ENCODE measurements at regions not wholly inside any gene's neighbourhood (a gene's known extent, or its start where the extent isn't known, plus 50 kb on each side); places are given as distances from the start of the nearest gene placed in this dataset.

DNA sequence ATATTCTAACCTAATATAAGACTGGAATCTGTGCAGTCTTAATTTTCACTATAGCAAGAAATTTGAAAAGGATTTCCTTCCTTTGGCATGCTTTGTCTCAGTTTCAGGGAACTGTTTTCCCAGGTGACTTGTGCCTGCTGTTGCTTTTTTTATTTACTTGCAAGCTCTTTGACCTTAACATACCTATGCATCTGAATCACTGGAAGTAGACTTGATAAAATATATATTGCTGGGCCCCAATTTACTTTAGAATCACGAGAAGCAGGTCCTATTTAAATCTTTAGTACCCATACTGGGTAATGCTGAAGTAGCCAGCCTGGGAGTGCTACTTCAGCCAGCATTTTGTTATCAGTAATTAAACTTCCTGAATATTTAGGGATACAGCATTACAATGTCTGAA, 257.9 kb upstream of the ALCAM start:
- DNase-seq (no peak), ATAC-seq (no peak)
- H3K36me3 ChIP-seq (ENCODE audit: insufficient read depth in 1 of 2, low read depth in 1 of 2), result no peaks in the 10 kb centered on the region
- no peaks in the 10 kb centered on the region for H3K27me3 ChIP-seq (ENCODE audit: insufficient read depth in 3 of 3, low read length in 2 of 3)
- intact Hi-C loops (cut with DNase I), result no loop called here
- no peak overlapping the region for H3K27ac ChIP-seq
- WGBS, 3 donors, result 8 to 22% (median 9%) methylated on average over 1 of the region's 1 CpG
- TF ChIP-seq, protein P1, sequence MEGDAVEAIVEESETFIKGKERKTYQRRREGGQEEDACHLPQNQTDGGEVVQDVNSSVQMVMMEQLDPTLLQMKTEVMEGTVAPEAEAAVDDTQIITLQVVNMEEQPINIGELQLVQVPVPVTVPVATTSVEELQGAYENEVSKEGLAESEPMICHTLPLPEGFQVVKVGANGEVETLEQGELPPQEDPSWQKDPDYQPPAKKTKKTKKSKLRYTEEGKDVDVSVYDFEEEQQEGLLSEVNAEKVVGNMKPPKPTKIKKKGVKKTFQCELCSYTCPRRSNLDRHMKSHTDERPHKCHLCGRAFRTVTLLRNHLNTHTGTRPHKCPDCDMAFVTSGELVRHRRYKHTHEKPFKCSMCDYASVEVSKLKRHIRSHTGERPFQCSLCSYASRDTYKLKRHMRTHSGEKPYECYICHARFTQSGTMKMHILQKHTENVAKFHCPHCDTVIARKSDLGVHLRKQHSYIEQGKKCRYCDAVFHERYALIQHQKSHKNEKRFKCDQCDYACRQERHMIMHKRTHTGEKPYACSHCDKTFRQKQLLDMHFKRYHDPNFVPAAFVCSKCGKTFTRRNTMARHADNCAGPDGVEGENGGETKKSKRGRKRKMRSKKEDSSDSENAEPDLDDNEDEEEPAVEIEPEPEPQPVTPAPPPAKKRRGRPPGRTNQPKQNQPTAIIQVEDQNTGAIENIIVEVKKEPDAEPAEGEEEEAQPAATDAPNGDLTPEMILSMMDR (IDR thresholded peaks at IDR 0.05), result no peak
- no peaks in the 10 kb centered on the region for H3K4me1 ChIP-seq
- peaks cover 13% of the 10 kb centered on the region for H3K9me3 ChIP-seq
- H3K4me3 ChIP-seq, result no peak overlapping the region

DNA sequence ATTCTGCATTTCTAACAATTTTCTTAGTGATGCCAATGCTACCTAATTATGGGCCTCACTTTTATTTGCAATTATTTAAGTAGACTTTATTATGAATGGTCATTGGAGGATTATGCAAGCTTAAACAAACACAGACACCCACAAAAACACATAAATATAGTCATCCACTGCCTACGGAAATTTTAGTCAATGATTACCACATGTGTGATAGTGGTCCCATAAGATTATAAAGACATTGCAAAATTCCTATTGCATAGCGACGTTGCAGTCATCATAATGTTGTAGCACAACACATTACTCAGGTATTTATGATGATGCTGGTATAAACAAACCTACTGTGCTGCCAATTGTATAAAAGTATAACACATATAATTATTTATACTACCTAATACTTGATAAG, 247.8 kb upstream of the ALCAM start:
- no peak for DNase-seq
- no peaks in the 10 kb centered on the region for H3K27me3 ChIP-seq (ENCODE audit: insufficient read depth in 3 of 3, low read length in 2 of 3)
- no peak overlapping the region for H3K27ac ChIP-seq
- H3K4me3 ChIP-seq, result no peak overlapping the region
- intact Hi-C loops (cut with DNase I), result no loop called here
- TF ChIP-seq, protein P1 (IDR thresholded peaks at IDR 0.05), result no peak
- 70 to 81% (median 74%) methylated on average over 3 of the region's 3 CpGs for WGBS, 3 donors
- H3K4me1 ChIP-seq, result no peaks in the 10 kb centered on the region
- peaks cover 9% of the 10 kb centered on the region for H3K9me3 ChIP-seq
- ATAC-seq, result no peak
- no peaks in the 10 kb centered on the region for H3K36me3 ChIP-seq (ENCODE audit: insufficient read depth in 1 of 2, low read depth in 1 of 2)

DNA sequence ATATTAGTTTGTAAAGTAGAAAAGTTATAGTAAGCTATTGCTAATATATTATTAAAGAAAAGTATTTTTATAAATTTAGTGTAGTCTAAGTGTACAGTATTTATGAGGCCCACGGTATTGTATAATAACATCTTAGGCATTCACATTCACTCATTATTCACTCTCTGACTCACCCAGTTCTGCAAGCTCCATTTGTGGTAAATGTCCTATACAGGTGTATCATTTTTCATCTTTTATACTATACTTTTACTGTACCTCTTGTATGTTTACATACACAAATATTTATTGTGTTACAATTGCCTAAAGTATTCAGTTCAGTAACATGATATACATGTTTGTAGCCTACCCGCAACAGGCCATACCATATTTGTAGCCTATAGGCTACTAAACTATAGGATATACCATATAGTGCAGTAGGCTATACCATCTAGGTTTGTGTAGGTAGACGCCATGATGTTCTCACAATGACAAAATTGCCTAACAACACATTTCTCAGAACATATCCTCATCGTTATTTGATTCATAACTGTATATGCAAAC, 246.8 kb upstream of the ALCAM start:
- peaks cover 3% of the 10 kb centered on the region for H3K9me3 ChIP-seq
- DNase-seq, result no peak
- no peaks in the 10 kb centered on the region for H3K27me3 ChIP-seq (ENCODE audit: insufficient read depth in 3 of 3, low read length in 2 of 3)
- TF ChIP-seq, protein P1 (IDR thresholded peaks at IDR 0.05), result no peak
- no peak for ATAC-seq
- H3K36me3 ChIP-seq (ENCODE audit: insufficient read depth in 1 of 2, low read depth in 1 of 2), result no peaks in the 10 kb centered on the region
- H3K4me1 ChIP-seq, result no peaks in the 10 kb centered on the region
- no peak overlapping the region for H3K27ac ChIP-seq
- WGBS, 3 donors, result 88 to 92% (median 89%) methylated on average over 4 of the region's 4 CpGs
- no peak overlapping the region for H3K4me3 ChIP-seq
- intact Hi-C loops (cut with DNase I), result no loop called here

DNA sequence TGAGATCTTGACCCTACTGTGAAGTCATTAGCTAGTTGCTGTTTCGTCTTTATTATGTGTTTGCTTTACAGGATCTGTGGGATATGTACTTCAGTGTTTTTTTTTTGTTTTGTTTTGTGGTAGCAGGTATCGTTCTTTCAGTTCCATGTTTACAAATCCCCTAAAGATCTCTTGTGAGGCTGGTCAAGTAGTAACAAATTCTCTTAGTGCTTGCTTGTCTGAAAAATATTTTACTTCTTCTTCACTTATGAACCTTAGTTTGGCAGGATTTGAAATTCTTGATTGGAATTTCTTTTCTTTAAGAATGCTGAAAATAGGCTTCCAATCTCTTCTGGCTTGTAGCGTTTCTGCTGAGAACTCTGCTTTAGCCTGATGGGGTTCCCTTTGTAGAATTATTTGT, 235.8 kb upstream of the ALCAM start:
- Histone ChIP-seq H3K4me1 (no peaks in the 10 kb centered on the region), H3K27me3 (ENCODE audit: insufficient read depth in 3 of 3, low read length in 2 of 3) (no peaks in the 10 kb centered on the region), H3K9me3 (peaks cover 12% of the 10 kb centered on the region), H3K36me3 (ENCODE audit: insufficient read depth in 1 of 2, low read depth in 1 of 2) (no peaks in the 10 kb centered on the region), H3K27ac (no peak overlapping the region), H3K4me3 (no peak overlapping the region)
- DNase-seq (no peak), ATAC-seq (no peak)
- intact Hi-C loops (cut with DNase I), result no loop called here
- WGBS, 3 donors, result 89 to 91% (median 90%) methylated on average over 3 of the region's 3 CpGs
- TF ChIP-seq, protein P1 (IDR thresholded peaks at IDR 0.05), result no peak

DNA sequence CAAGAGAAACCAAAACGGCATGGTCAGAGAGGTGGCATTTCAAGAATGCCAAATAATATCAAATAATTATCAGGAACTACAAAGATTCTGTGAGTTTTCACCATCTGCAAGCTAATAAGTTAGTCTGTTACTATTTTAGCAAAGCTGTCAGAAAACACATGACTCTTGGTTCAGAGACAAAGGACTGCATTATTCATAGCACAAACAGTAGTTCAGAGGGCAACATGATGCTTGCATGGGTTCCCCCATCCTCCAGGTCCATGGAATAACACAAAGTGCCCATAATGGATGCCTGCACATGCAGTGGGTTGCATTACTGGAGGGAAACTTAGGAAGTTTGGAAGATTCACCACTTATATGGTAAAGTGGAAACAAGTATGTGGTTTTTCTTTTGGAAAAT, 228.8 kb upstream of the ALCAM start:
- H3K27me3 ChIP-seq (ENCODE audit: insufficient read depth in 3 of 3, low read length in 2 of 3), result no peaks in the 10 kb centered on the region
- DNase-seq (no peak), ATAC-seq (no peak)
- H3K27ac ChIP-seq, result no peak overlapping the region
- H3K9me3 ChIP-seq, result no peaks in the 10 kb centered on the region
- no peak overlapping the region for H3K4me3 ChIP-seq
- TF ChIP-seq, protein P1 (IDR thresholded peaks at IDR 0.05), result no peak
- H3K36me3 ChIP-seq (ENCODE audit: insufficient read depth in 1 of 2, low read depth in 1 of 2), result no peaks in the 10 kb centered on the region
- 70% methylated on average over 1 of the region's 1 CpG for WGBS, 3 donors
- H3K4me1 ChIP-seq, result no peaks in the 10 kb centered on the region
- intact Hi-C loops (cut with DNase I), result no loop called here

Measured in psoas muscle (tissue), 7 donors.